HFFc6 (cell line): ENCODE measurements at regions not wholly inside any gene's neighbourhood (a gene's known extent, or its start where the extent isn't known, plus 50 kb on each side); places are given as distances from the start of the nearest gene placed in this dataset.

ENCODE experiments used
- DNase-seq: peaks from one replicate; pipeline ENCODE4 v3.0.0-alpha.2; 2018
- H3K27ac Mint-ChIP-seq: 2 replicates; pipeline ENCODE4 v1.8.0; 2020; ENCODE audit warnings: mild to moderate bottlenecking, mixed read lengths
- H3K27me3 Mint-ChIP-seq: 2 replicates; pipeline ENCODE4 v1.8.0; 2021; ENCODE audit warnings: mild to moderate bottlenecking, moderate library complexity, mixed read lengths; ENCODE audit not compliant: insufficient read depth
- H3K36me3 Mint-ChIP-seq: 2 replicates; pipeline ENCODE4 v1.8.0; 2021; ENCODE audit warnings: low read depth, mixed read lengths
- H3K4me1 Mint-ChIP-seq: 2 replicates; pipeline ENCODE4 v1.8.0; 2020; ENCODE audit warnings: low read depth, mixed read lengths
- H3K4me3 Mint-ChIP-seq: 2 replicates; pipeline ENCODE4 v1.8.0; 2020; ENCODE audit warnings: mild to moderate bottlenecking, moderate library complexity, mixed read lengths
- H3K9me3 Mint-ChIP-seq: 2 replicates; pipeline ENCODE4 v1.8.0; 2020; ENCODE audit warnings: mild to moderate bottlenecking, mixed read lengths
- CTCF ChIP-seq: fragments of 200-600 bp; sonication (generic); IDR thresholded peaks from 2 replicates; pipeline ENCODE4 v1.5.0; 2021; ENCODE audit warnings: antibody characterized with exemption, mild to moderate bottlenecking

GRCh38 chr6:21494505-21494904 is 99.0 kb upstream of the SOX4 start:
- TF ChIP-seq CTCF, result no peak
- peaks cover 3% of the 10 kb centered on the region for H3K27me3 Mint-ChIP-seq
- no peak overlapping the region for H3K27ac Mint-ChIP-seq
- H3K4me3 Mint-ChIP-seq, result no peak overlapping the region
- no peaks in the 10 kb centered on the region for H3K4me1 Mint-ChIP-seq
- H3K9me3 Mint-ChIP-seq, result peaks cover 15% of the 10 kb centered on the region
- no peak for DNase-seq
- H3K36me3 Mint-ChIP-seq, result 0 out of 2 replicates have a peak, but pooled peaks cover 4% of the 10 kb centered on the region

GRCh38 chr6:21496196-21496595 is 97.4 kb upstream of the SOX4 start:
- TF ChIP-seq CTCF, result no peak
- H3K27ac Mint-ChIP-seq, result no peak overlapping the region
- no peak overlapping the region for H3K4me3 Mint-ChIP-seq
- H3K36me3 Mint-ChIP-seq, result 0 out of 2 replicates have a peak, but pooled peaks cover 4% of the 10 kb centered on the region
- DNase-seq, result no peak
- peaks cover 3% of the 10 kb centered on the region for H3K27me3 Mint-ChIP-seq
- H3K4me1 Mint-ChIP-seq, result no peaks in the 10 kb centered on the region
- H3K9me3 Mint-ChIP-seq, result peaks cover 15% of the 10 kb centered on the region

GRCh38 chr6:21496706-21497105 is 96.8 kb upstream of the SOX4 start:
- H3K4me1 Mint-ChIP-seq, result no peaks in the 10 kb centered on the region
- TF ChIP-seq CTCF, result no peak
- DNase-seq, result no peak
- H3K36me3 Mint-ChIP-seq, result 0 out of 2 replicates have a peak, but pooled peaks cover 4% of the 10 kb centered on the region
- H3K27me3 Mint-ChIP-seq, result peaks cover 3% of the 10 kb centered on the region
- peaks cover 15% of the 10 kb centered on the region for H3K9me3 Mint-ChIP-seq
- H3K27ac Mint-ChIP-seq, result no peak overlapping the region
- H3K4me3 Mint-ChIP-seq, result no peak overlapping the region

- no peaks in the 10 kb centered on the region for H3K36me3 Mint-ChIP-seq
- no peak for DNase-seq
- H3K9me3 Mint-ChIP-seq, result 0 out of 2 replicates have a peak, but pooled peaks cover 3% of the 10 kb centered on the region
- peaks cover 2% of the 10 kb centered on the region for H3K27me3 Mint-ChIP-seq
- no peak overlapping the region for H3K27ac Mint-ChIP-seq
- no peak for TF ChIP-seq CTCF
- no peak overlapping the region for H3K4me3 Mint-ChIP-seq
- H3K4me1 Mint-ChIP-seq, result no peaks in the 10 kb centered on the region
Observed at GRCh38 chr6:21500314-21501020, 93.1 kb upstream of the SOX4 start.

GRCh38 chr6:21501021-21501354 is 92.6 kb upstream of the SOX4 start:
- Mint-ChIP-seq H3K27me3 (peaks cover 2% of the 10 kb centered on the region), H3K36me3 (no peaks in the 10 kb centered on the region), H3K9me3 (0 out of 2 replicates have a peak, but pooled peaks cover 3% of the 10 kb centered on the region), H3K27ac (no peak overlapping the region), H3K4me3 (no peak overlapping the region), H3K4me1 (no peaks in the 10 kb centered on the region)
- no peak for TF ChIP-seq CTCF
- no peak for DNase-seq
